Hepatocyte (in vitro differentiated cells): ENCODE measurements at regions not wholly inside any gene's neighbourhood (a gene's known extent, or its start where the extent isn't known, plus 50 kb on each side); places are given as distances from the start of the nearest gene placed in this dataset.

Experiments used
- DNase-seq: peaks from one replicate; pipeline ENCODE4 v3.0.0-alpha.2; 2016; ENCODE audit warnings: low spot score
- H2AFZ ChIP-seq: fragments of 200-600 bp; sonication (generic); 2 replicates; pipeline ENCODE4 v1.6.0; 2016; ENCODE audit warnings: antibody characterized with exemption, mild to moderate bottlenecking
- H3K27ac ChIP-seq: fragments of 200-600 bp; sonication (generic); 2 replicates; pipeline ENCODE4 v1.5.1; 2016; ENCODE audit warnings: mild to moderate bottlenecking
- H3K27me3 ChIP-seq: fragments of 200-600 bp; sonication (generic); 2 replicates; pipeline ENCODE4 v1.6.1; 2016
- H3K36me3 ChIP-seq: fragments of 200-600 bp; sonication (generic); replicated peaks from 2 replicates; pipeline ENCODE4 v1.5.1; 2016; ENCODE audit warnings: low read depth; ENCODE audit not compliant: insufficient read depth
- H3K4me1 ChIP-seq: fragments of 200-600 bp; sonication (generic); 2 replicates; pipeline ENCODE4 v1.5.1; 2016; ENCODE audit warnings: mild to moderate bottlenecking, moderate library complexity; ENCODE audit not compliant: insufficient read depth
- H3K4me2 ChIP-seq: fragments of 200-600 bp; sonication (generic); 2 replicates; pipeline ENCODE4 v1.6.0; 2016
- H3K4me3 ChIP-seq: fragments of 200-600 bp; sonication (generic); 2 replicates; pipeline ENCODE4 v1.5.1; 2016; ENCODE audit warnings: mild to moderate bottlenecking
- H3K79me2 ChIP-seq: fragments of 200-600 bp; sonication (generic); 2 replicates; pipeline ENCODE4 v1.6.0; 2017; ENCODE audit warnings: mild to moderate bottlenecking
- H3K9me2 ChIP-seq: fragments of 200-600 bp; sonication (generic); replicated peaks from 2 replicates; pipeline ENCODE4 v1.6.0; 2017; ENCODE audit warnings: mild to moderate bottlenecking; ENCODE audit not compliant: insufficient read depth
- H3K9me3 ChIP-seq: fragments of 200-600 bp; sonication (generic); 2 replicates; pipeline ENCODE4 v1.5.1; 2016; ENCODE audit warnings: low read depth, mild to moderate bottlenecking
- H4K20me1 ChIP-seq: fragments of 200-600 bp; sonication (generic); 2 replicates; pipeline ENCODE4 v1.6.0; 2016; ENCODE audit warnings: mild to moderate bottlenecking; ENCODE audit not compliant: insufficient read depth, poor library complexity, severe bottlenecking
- CTCF ChIP-seq: fragments of 200-600 bp; sonication (generic); IDR thresholded peaks from 2 replicates; pipeline ENCODE4 v1.5.1; 2016; ENCODE audit warnings: antibody characterized with exemption, mild to moderate bottlenecking; ENCODE audit not compliant: poor library complexity
- EZH2 ChIP-seq: fragments of 200-600 bp; sonication (generic); IDR thresholded peaks from 2 replicates; pipeline ENCODE4 v1.6.1; 2016; ENCODE audit warnings: antibody characterized with exemption, mild to moderate bottlenecking, borderline replicate concordance
- EZH2phosphoT487 ChIP-seq: fragments of 200-600 bp; sonication (generic); IDR thresholded peaks from one replicate; pipeline ENCODE4 v1.6.1; 2018; ENCODE audit warnings: antibody characterized with exemption, mild to moderate bottlenecking, low read depth, moderate library complexity; ENCODE audit not compliant: unreplicated experiment, severe bottlenecking
- WGBS: methylation state at CpG from one replicate; pipeline ENCODE4 v1.1.6; 2016; ENCODE audit warnings: low lambda C conversion rate; ENCODE audit errors: missing lambda C conversion rate; 5-methylcytosine and 5-hydroxymethylcytosine counted together

- no peak overlapping the region for H3K27ac ChIP-seq
- H3K79me2 ChIP-seq: no peaks in the 10 kb centered on the region
- 87% methylated on average over 5 of the region's 5 CpGs for WGBS
- no peaks in the 10 kb centered on the region for H3K9me3 ChIP-seq
- no peaks in the 10 kb centered on the region for H3K36me3 ChIP-seq
- TF ChIP-seq EZH2phosphoT487: no peak
- TF ChIP-seq EZH2: no peak
- no peak for TF ChIP-seq CTCF
- no peaks in the 10 kb centered on the region for H3K27me3 ChIP-seq
- no peak overlapping the region for H2AFZ ChIP-seq
- no peaks in the 10 kb centered on the region for H4K20me1 ChIP-seq
- no peaks in the 10 kb centered on the region for H3K4me1 ChIP-seq
- no peak overlapping the region for H3K4me2 ChIP-seq
- H3K4me3 ChIP-seq: no peak overlapping the region
- H3K9me2 ChIP-seq: no peaks in the 10 kb centered on the region
- no peak for DNase-seq
Measured at GRCh38 chr4:20575486-20575885, 124.8 kb upstream of the PACRGL start.

GRCh38 chr4:20576861-20577260, 123.4 kb upstream of the PACRGL start:
- Histone ChIP-seq H3K9me2 (no peaks in the 10 kb centered on the region), H3K4me1 (no peaks in the 10 kb centered on the region), H3K4me2 (no peak overlapping the region), H3K36me3 (no peaks in the 10 kb centered on the region), H3K27ac (no peak overlapping the region), H3K79me2 (no peaks in the 10 kb centered on the region), H3K9me3 (no peaks in the 10 kb centered on the region), H4K20me1 (no peaks in the 10 kb centered on the region), H3K27me3 (no peaks in the 10 kb centered on the region), H2AFZ (no peak overlapping the region), H3K4me3 (no peak overlapping the region)
- TF ChIP-seq EZH2 (no peak), CTCF (no peak), EZH2phosphoT487 (no peak)
- no peak for DNase-seq

GRCh38 chr4:20577702-20578101, 122.6 kb upstream of the PACRGL start:
- TF ChIP-seq EZH2: no peak
- no peak for TF ChIP-seq CTCF
- no peak for TF ChIP-seq EZH2phosphoT487
- Histone ChIP-seq H3K4me3 (no peak overlapping the region), H3K36me3 (no peaks in the 10 kb centered on the region), H3K79me2 (no peaks in the 10 kb centered on the region), H4K20me1 (no peaks in the 10 kb centered on the region), H3K27me3 (no peaks in the 10 kb centered on the region), H3K27ac (no peak overlapping the region), H3K4me1 (no peaks in the 10 kb centered on the region), H2AFZ (no peak overlapping the region), H3K4me2 (no peak overlapping the region), H3K9me3 (no peaks in the 10 kb centered on the region), H3K9me2 (no peaks in the 10 kb centered on the region)
- no peak for DNase-seq
- 91% methylated on average over 2 of the region's 2 CpGs for WGBS

- H3K4me3 ChIP-seq: no peak overlapping the region
- no peaks in the 10 kb centered on the region for H3K9me3 ChIP-seq
- no peak overlapping the region for H3K27ac ChIP-seq
- H3K4me1 ChIP-seq: no peaks in the 10 kb centered on the region
- no peaks in the 10 kb centered on the region for H3K36me3 ChIP-seq
- DNase-seq: no peak
- 85% methylated on average over 2 of the region's 2 CpGs for WGBS
- H4K20me1 ChIP-seq: no peaks in the 10 kb centered on the region
- no peak overlapping the region for H3K4me2 ChIP-seq
- H2AFZ ChIP-seq: no peak overlapping the region
- H3K79me2 ChIP-seq: no peaks in the 10 kb centered on the region
- H3K9me2 ChIP-seq: no peaks in the 10 kb centered on the region
- TF ChIP-seq CTCF (no peak), EZH2 (no peak), EZH2phosphoT487 (no peak)
- H3K27me3 ChIP-seq: no peaks in the 10 kb centered on the region
Measured at GRCh38 chr4:20580907-20581306, 119.4 kb upstream of the PACRGL start.
